Stimulated activated CD8-positive, alpha-beta memory T cell treated with anti-CD3 and anti-CD28 coated beads, Interleukin-15, amount 100 ng/mL, for 48 hours (primary cell): ENCODE measurements at regions not wholly inside any gene's neighbourhood (a gene's known extent, or its start where the extent isn't known, plus 50 kb on each side); places are given as distances from the start of the nearest gene placed in this dataset.
"Not testable (repeated sequence)": the region's sequence is repeated elsewhere in the genome, so short reads cannot be mapped to it uniquely, and the experiment has no call there.

ENCODE experiments used
- DNase-seq, 2 donors: peaks; one replicate each; pipeline ENCODE4 v3.0.0-alpha.2; 2020; ENCODE audit warnings: low read depth in 2 of 2

DNA sequence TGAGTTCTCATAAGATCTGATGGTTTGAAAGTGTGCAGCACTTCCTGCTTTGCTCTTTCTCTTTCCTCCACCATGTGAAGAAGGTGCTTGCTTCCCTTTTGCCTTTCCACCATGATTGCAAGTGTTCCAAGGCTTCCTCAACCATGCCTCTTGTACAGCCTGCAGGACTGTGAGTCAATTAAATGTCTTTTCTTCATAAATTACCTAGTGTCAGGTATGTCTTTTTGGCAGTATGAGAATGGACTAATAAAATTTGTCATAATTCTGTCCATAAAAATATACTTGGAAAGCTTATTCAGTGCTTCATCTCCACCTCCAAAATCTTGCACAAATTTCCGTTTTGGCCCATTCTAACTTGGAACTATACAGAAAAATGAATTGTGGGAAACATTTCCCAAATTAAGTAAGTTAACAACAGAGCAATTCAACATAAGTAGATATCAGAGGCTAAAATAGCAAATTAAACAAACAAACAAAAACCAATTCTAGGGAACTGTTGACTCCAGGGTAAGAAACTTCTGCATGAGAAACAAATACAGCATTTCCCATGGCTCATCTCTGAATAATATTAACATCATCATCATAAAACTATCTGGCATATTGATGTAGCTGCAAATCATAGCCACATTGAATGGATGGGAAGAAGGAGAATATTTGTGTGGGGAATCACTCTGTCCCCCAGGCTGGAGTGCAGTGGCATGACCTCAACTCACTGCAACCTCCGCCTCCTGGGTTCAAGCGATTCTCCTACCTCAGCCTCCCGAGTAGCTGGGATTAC is 459.5 kb upstream of the FAR2 start:
- DNase-seq = no peak

DNA sequence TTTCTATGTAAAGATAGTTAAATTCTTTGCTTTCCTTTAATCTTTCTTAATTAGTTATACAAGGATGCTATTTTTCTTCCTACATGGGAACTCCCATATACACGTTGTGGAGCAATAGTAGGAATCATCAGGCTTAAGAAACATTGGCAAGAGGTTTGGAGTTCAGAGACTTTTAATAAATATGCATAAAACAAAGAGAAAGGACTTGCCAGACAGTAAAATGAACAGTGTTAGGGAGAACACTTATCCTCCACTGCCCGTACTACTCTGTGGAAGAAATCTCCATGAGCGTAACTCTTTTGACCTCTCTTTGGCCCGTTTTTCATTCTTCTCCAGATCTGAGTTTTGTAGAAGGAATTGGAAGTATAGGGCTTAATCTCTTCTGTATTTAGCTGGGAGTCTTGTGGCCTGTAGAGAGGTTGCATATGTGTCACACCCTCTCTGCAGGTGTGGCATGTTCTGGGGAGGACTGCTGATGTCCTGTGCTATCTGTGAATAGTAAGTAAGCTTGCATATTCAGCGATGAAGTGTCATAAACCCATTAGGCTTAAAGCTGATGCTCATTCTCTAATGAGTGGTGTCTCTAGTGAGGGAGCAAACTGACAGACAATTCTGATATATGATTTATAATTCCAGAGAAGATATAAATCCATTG is 455.4 kb upstream of the FAR2 start:
- DNase-seq = no peak

DNA sequence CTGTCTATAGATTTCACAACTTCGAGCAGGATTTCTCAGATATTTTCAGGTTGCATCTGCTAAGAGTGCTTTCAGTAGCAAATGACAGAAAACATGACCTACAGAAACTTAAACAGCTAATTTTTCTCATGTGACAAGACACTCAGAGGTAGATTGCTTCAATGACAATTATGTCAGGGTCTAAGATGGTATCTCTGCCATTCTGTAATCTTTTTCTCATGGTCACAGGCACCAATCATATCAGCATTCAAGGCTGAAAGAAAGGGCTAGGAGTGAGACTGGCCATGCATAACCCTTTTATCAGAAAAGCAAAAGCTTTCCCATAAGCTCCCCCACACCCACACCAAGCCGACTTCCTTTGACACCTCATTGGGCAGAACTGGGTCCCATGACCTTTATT is 450.5 kb upstream of the FAR2 start:
- no peak for DNase-seq

GRCh38 chr12:28699029-28699428 is 450.0 kb upstream of the FAR2 start:
- no peak for DNase-seq

DNA sequence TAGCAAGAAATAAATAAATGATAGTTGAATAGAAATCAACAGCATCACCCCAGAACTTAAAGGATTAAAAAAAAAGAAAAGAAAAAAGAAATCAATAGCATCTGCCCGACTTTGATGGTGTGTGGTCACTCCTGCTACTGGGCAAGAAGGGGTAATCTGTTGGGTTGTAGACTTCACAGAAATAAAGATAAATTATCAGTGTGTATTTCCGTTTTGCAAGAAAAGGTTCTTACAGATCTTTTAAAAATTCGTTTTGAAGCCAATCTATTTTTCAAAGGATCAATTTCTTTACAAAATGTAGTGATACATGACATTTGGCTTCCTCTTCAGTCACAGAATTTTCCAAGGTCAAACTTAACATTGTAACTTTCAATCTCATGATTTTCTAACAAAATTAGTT is 448.9 kb upstream of the FAR2 start:
- no peak for DNase-seq

DNA sequence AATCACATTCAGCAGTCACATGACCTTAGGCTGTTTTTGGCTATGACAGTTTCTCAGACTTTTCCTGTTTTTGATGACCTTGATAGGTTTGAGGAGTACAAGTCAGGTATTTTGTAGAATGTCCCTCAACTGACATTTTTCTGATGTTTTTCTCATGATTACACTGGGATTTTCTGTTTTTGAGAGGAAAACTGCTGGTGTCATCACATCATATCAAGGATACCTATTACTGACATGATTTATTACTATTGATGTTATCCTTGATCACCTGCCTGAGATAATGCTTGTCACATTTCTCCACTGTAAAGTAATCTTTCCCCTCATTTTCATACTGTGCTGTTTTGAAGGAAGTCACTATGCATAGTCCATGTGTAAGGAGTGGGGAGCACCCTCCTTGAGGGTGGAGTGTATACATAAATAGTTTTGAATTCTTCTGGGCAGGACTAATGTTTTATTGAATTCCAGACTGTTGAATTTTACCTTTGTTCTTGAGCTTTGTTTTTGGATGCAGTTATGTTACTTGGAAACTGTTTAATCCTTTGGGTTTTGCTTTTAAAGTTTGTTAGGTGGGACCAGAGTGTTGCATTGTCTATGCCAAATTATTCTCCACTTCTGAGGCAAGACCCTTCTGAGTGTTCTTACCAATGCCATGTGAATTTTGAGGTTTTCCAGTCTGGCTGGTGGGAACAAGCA is 444.5 kb upstream of the FAR2 start:
- DNase-seq = no peak

DNA sequence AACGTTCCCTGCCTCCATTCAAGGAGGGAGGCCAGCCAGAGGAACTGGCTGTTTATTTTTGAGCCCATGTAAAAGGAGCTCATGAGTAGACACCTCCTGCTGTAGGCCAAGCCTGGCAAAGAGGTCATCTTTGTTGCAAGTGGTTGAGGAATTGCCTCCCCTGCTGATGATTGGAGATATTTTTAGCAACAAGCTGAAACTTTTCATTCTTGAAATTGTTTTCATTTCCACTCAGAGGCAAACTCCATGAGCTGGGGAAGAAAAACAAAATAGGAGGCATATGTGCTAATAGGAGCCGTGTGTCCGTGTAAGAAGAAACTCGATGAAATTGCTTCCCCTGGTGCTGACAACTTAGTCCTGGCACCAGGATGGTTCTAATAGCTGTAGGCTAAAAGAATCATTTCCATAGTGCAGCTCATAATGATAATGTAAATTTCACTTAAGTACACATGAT is 440.1 kb upstream of the FAR2 start:
- DNase-seq = no peak

GRCh38 chr12:28709986-28710685 is 438.9 kb upstream of the FAR2 start:
- no peak for DNase-seq

DNA sequence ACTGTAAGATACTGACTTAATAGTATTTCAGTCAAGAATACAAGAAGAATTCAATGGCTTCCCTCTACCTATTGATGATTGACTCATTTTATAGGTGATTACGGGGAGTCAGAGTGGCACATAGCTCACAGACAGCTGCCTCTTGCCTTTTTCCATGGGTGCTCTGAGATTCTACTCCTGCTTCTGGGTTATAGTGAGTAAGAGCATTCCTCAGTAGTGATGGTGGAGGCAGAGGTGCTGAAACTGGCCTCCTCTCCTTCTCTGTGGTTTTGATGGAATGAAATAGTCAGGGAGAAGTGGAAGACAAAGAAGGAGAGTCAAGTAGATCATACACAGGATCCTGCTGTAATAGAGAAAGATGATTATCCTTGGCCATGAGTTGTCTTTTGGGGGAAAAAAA is 438.2 kb upstream of the FAR2 start:
- no peak for DNase-seq

- no peak for DNase-seq
Observed at GRCh38 chr12:28711421-28711820, 437.7 kb upstream of the FAR2 start.

- no peak for DNase-seq
Observed at GRCh38 chr12:28742791-28743190, 406.3 kb upstream of the FAR2 start.

GRCh38 chr12:28746734-28747325 is 402.2 kb upstream of the FAR2 start:
- DNase-seq = no peak

DNA sequence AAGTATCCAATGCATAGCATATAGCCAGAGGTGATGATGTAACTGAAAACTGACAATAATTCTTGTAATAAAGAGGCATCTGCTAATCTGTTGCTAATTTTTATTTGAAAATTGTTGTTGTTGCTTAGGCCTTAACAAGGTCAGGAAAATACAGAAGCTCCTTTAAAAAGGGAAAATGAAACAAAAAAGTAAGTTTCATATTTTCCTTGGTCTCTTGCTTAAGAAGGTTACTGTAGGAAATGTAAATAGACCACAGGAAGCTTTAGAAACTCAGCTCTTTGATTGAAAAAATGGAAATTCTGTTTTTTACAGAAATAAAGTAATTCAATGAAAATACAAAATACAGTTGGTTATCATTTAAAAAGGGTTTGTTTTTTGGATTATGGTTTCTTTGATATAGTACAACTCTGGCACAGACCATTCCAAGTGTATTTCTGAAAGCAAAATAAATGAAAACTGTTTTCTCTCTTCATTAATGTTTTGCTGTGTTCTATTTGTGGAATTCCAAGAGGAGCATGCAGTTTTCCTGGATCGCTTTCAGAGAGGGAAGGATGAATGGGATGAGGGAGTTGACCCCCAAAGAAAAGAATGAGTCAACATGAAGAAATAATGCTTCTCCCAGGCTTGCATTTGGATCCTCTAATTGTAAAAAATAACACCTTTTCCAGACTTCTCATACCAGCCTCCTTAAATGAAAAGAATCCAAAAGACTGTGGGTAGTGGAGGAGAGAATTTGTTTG is 398.0 kb upstream of the FAR2 start:
- no peak for DNase-seq

DNA sequence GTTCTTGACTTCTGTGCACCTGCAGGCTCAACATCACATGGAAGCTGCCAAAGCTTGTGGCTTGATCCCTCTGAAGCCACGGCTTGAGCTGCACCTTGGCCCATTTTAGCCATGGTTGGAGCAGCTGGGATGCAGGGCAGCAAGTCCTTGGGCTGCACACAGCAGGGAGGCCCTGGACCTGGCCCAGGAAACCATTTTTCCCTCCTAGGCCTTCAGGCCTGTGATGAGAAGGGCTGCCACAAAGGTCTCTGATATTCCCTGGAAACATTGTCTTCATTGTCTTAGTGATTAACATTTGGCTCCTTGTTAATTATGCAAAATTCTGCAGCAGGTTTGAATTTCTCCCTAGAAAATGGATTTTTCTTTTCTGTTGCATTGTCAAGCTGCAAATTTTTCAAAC is 394.1 kb upstream of the FAR2 start:
- DNase-seq = no peak

DNA sequence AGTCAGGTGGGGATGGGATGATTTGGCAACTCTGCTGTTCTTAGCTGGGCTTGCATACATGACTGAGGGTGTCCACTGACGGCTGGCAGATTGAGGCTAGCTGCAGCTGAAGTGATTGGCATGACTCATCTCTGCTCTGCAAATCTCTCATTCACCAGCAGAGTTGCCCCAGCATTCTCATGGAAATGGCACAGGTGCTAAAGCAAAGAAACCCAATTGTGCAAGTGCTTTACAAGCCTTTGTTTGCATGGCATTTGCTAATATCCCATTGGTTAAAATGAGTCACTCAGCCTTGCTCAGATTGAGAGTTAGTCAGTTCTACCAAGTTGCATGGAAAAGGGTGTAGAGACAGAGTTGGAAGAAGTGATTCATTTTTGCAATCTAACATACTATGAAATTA is 389.7 kb upstream of the FAR2 start:
- DNase-seq = no peak

GRCh38 chr12:28760040-28760903 is 388.8 kb upstream of the FAR2 start:
- not testable (repeated sequence) for DNase-seq

GRCh38 chr12:28761897-28762296 is 387.2 kb upstream of the FAR2 start:
- not testable (repeated sequence) for DNase-seq

GRCh38 chr12:28766398-28766797 is 382.7 kb upstream of the FAR2 start:
- DNase-seq = no peak

- no peak for DNase-seq
Observed at GRCh38 chr12:28767836-28768348, 381.2 kb upstream of the FAR2 start.

- DNase-seq = no peak
Observed at GRCh38 chr12:28770322-28770721, 378.8 kb upstream of the FAR2 start.
